Trophoblast cell (in vitro differentiated cells and primary cell): ENCODE measurements at regions not wholly inside any gene's neighbourhood (a gene's known extent, or its start where the extent isn't known, plus 50 kb on each side); places are given as distances from the start of the nearest gene placed in this dataset.
"Not testable (repeated sequence)": the region's sequence is repeated elsewhere in the genome, so short reads cannot be mapped to it uniquely, and the experiment has no call there.

Experiments used
- DNase-seq, 2 donors: peaks; one replicate each; pipeline ENCODE4 v3.0.0-alpha.2; 2016
- H2AFZ ChIP-seq: 2 replicates; pipeline ENCODE4 v1.6.1; 2013; ENCODE audit warnings: low read length, moderate library complexity, mild to moderate bottlenecking; ENCODE audit not compliant: insufficient read depth, poor library complexity
- H2AK5ac ChIP-seq: 2 replicates; pipeline ENCODE4 v1.6.1; 2013; ENCODE audit warnings: mild to moderate bottlenecking, low read length
- H2BK120ac ChIP-seq: 2 replicates; pipeline ENCODE4 v1.6.1; 2013; ENCODE audit warnings: low read length, mild to moderate bottlenecking, moderate library complexity; ENCODE audit not compliant: insufficient read depth, poor library complexity
- H2BK12ac ChIP-seq: 2 replicates; pipeline ENCODE4 v1.6.1; 2013; ENCODE audit warnings: mild to moderate bottlenecking, low read length, moderate library complexity
- H2BK5ac ChIP-seq: 2 replicates; pipeline ENCODE4 v1.6.1; 2013; ENCODE audit warnings: low read length, low read depth, moderate library complexity, mild to moderate bottlenecking; ENCODE audit not compliant: poor library complexity
- H3K14ac ChIP-seq: 2 replicates; pipeline ENCODE4 v1.6.1; 2013; ENCODE audit warnings: mild to moderate bottlenecking, low read length
- H3K18ac ChIP-seq: 2 replicates; pipeline ENCODE4 v1.6.1; 2013; ENCODE audit warnings: mild to moderate bottlenecking, low read length
- H3K23ac ChIP-seq: 2 replicates; pipeline ENCODE4 v1.6.1; 2013; ENCODE audit warnings: low read length
- H3K27ac ChIP-seq: 2 replicates; pipeline ENCODE4 v1.5.1; 2013; ENCODE audit warnings: low read depth, mild to moderate bottlenecking, inconsistent platforms, low read length, moderate library complexity
- H3K27me3 ChIP-seq: 2 replicates; pipeline ENCODE4 v1.6.1; 2013; ENCODE audit warnings: inconsistent platforms, mild to moderate bottlenecking, low read length, moderate library complexity; ENCODE audit not compliant: insufficient read depth
- H3K36me3 ChIP-seq, 2 experiments: 1 replicate in 1 of 2; 2 replicates in 1 of 2; pipeline ENCODE4 v1.6.1; 2013; ENCODE audit warnings: low read length in 2 of 2, mild to moderate bottlenecking in 2 of 2, moderate library complexity in 1 of 2; ENCODE audit not compliant: insufficient read depth in 2 of 2, control insufficient read depth in 1 of 2
- H3K4ac ChIP-seq: 2 replicates; pipeline ENCODE4 v1.6.1; 2013; ENCODE audit warnings: low read depth, mild to moderate bottlenecking, low read length, moderate library complexity
- H3K4me1 ChIP-seq, 2 experiments: 1 replicate in 1 of 2; 2 replicates in 1 of 2; pipeline ENCODE4 v1.6.1; 2013; ENCODE audit warnings: low read length in 2 of 2, mild to moderate bottlenecking in 2 of 2, moderate library complexity in 1 of 2; ENCODE audit not compliant: insufficient read depth in 2 of 2, control insufficient read depth in 1 of 2
- H3K4me2 ChIP-seq: 2 replicates; pipeline ENCODE4 v1.6.1; 2013; ENCODE audit warnings: inconsistent platforms, mild to moderate bottlenecking, low read length, moderate library complexity
- H3K4me3 ChIP-seq: 2 replicates; pipeline ENCODE4 v1.5.1; 2013; ENCODE audit warnings: mild to moderate bottlenecking, low read depth, low read length, inconsistent platforms
- H3K79me1 ChIP-seq: one replicate; pipeline ENCODE4 v1.6.1; 2013; ENCODE audit warnings: low read length
- H3K79me2 ChIP-seq: 2 replicates; pipeline ENCODE4 v1.6.1; 2013; ENCODE audit warnings: low read length, mild to moderate bottlenecking; ENCODE audit not compliant: control insufficient read depth, insufficient read depth, poor library complexity
- H3K9ac ChIP-seq: 2 replicates; pipeline ENCODE4 v1.6.1; 2013; ENCODE audit warnings: mild to moderate bottlenecking, low read length
- H3K9me3 ChIP-seq: 2 replicates; pipeline ENCODE4 v1.6.1; 2013; ENCODE audit warnings: low read depth, mild to moderate bottlenecking, control low read depth, inconsistent platforms, low read length; ENCODE audit not compliant: insufficient read depth
- H4K12ac ChIP-seq: 2 replicates; pipeline ENCODE4 v1.6.1; 2013; ENCODE audit warnings: low read depth, mild to moderate bottlenecking, low read length, moderate library complexity
- H4K8ac ChIP-seq: 2 replicates; pipeline ENCODE4 v1.6.1; 2013; ENCODE audit warnings: low read depth, mild to moderate bottlenecking, low read length, moderate library complexity
- H4K91ac ChIP-seq: one replicate; pipeline ENCODE4 v1.6.1; 2013; ENCODE audit warnings: low read depth, mild to moderate bottlenecking, low read length, moderate library complexity
- WGBS: extraction: QIAGEN DNeasy Blood & Tissue Kit; methylation state at CpG from one replicate; pipeline ENCODE4 v1.1.7; 2013; ENCODE audit warnings: missing lambda C conversion rate; ENCODE audit not compliant: insufficient read length, insufficient coverage; ENCODE audit errors: extremely low coverage; 5-methylcytosine and 5-hydroxymethylcytosine counted together

- DNase-seq, result not testable (repeated sequence)
These were observed 122.5 kb upstream of the KRTAP5-11 start for GRCh38 chr11:71705086-71705737.

GRCh38 chr11:71705738-71706432, 123.2 kb upstream of the KRTAP5-11 start:
- not testable (repeated sequence) for H3K18ac ChIP-seq, H2AFZ ChIP-seq, H2BK120ac ChIP-seq, H3K23ac ChIP-seq, H3K4ac ChIP-seq, H3K4me1 ChIP-seq, H3K9me3 ChIP-seq, H2BK5ac ChIP-seq, H3K79me1 ChIP-seq, DNase-seq, H3K4me2 ChIP-seq, H3K4me3 ChIP-seq, H2BK12ac ChIP-seq, H4K91ac ChIP-seq, H3K14ac ChIP-seq, H4K8ac ChIP-seq, H3K27me3 ChIP-seq, H4K12ac ChIP-seq, H3K79me2 ChIP-seq, H3K27ac ChIP-seq, H3K36me3 ChIP-seq, H2AK5ac ChIP-seq, H3K9ac ChIP-seq
- no CpG with 5 or more reads among the region's 4 CpGs for WGBS

More at GRCh38 chr11:71705086-71705737, 122.5 kb upstream of the KRTAP5-11 start:
- not testable (repeated sequence) for H3K4me2 ChIP-seq, H2BK120ac ChIP-seq, H4K12ac ChIP-seq, H3K36me3 ChIP-seq, H2AFZ ChIP-seq, H3K4me3 ChIP-seq, H2BK5ac ChIP-seq, H3K79me2 ChIP-seq, H3K23ac ChIP-seq, H3K18ac ChIP-seq, H3K4me1 ChIP-seq, H3K14ac ChIP-seq, H4K91ac ChIP-seq, H3K9me3 ChIP-seq, H2AK5ac ChIP-seq, H2BK12ac ChIP-seq, H3K4ac ChIP-seq, H4K8ac ChIP-seq, H3K27me3 ChIP-seq, H3K27ac ChIP-seq, H3K79me1 ChIP-seq, H3K9ac ChIP-seq
- WGBS, result no CpG with 5 or more reads among the region's 3 CpGs

- no CpG with 5 or more reads among the region's 12 CpGs for WGBS
These were observed 124.4 kb upstream of the KRTAP5-11 start for GRCh38 chr11:71707083-71707482.

GRCh38 chr11:71709541-71709940, 123.5 kb upstream of the DEFB108B start:
- H3K4ac ChIP-seq, result not testable (repeated sequence)
- no CpG with 5 or more reads among the region's 6 CpGs for WGBS

More at GRCh38 chr11:71707083-71707482, 124.4 kb upstream of the KRTAP5-11 start:
- H3K27me3 ChIP-seq, H3K23ac ChIP-seq, H2BK120ac ChIP-seq, H2AFZ ChIP-seq, H3K4ac ChIP-seq, H3K36me3 ChIP-seq, H3K9ac ChIP-seq, H2BK5ac ChIP-seq, H3K18ac ChIP-seq, H3K4me2 ChIP-seq, H3K79me1 ChIP-seq, H2BK12ac ChIP-seq, H3K4me3 ChIP-seq, H3K14ac ChIP-seq, DNase-seq, H3K9me3 ChIP-seq, H4K8ac ChIP-seq, H3K27ac ChIP-seq, H4K12ac ChIP-seq, H3K4me1 ChIP-seq, H2AK5ac ChIP-seq, H4K91ac ChIP-seq, H3K79me2 ChIP-seq: not testable (repeated sequence)

More at GRCh38 chr11:71709541-71709940, 123.5 kb upstream of the DEFB108B start:
- H2AFZ ChIP-seq, H3K79me2 ChIP-seq, H4K8ac ChIP-seq, H3K4me3 ChIP-seq, H4K12ac ChIP-seq, H2BK5ac ChIP-seq, H3K36me3 ChIP-seq, H3K4me2 ChIP-seq, H3K79me1 ChIP-seq, H3K23ac ChIP-seq, H3K27me3 ChIP-seq, DNase-seq, H3K14ac ChIP-seq, H2BK12ac ChIP-seq, H2BK120ac ChIP-seq, H3K4me1 ChIP-seq, H4K91ac ChIP-seq, H2AK5ac ChIP-seq, H3K27ac ChIP-seq, H3K18ac ChIP-seq, H3K9me3 ChIP-seq, H3K9ac ChIP-seq: not testable (repeated sequence)
